SK-N-DZ (cell line): ENCODE measurements at regions not wholly inside any gene's neighbourhood (a gene's known extent, or its start where the extent isn't known, plus 50 kb on each side); places are given as distances from the start of the nearest gene placed in this dataset.
"Not testable (repeated sequence)": the region's sequence is repeated elsewhere in the genome, so short reads cannot be mapped to it uniquely, and the experiment has no call there.

Experiments used
- DNase-seq: peaks from one replicate; pipeline ENCODE4 v3.0.0-alpha.2; 2015; ENCODE audit warnings: low spot score

DNA sequence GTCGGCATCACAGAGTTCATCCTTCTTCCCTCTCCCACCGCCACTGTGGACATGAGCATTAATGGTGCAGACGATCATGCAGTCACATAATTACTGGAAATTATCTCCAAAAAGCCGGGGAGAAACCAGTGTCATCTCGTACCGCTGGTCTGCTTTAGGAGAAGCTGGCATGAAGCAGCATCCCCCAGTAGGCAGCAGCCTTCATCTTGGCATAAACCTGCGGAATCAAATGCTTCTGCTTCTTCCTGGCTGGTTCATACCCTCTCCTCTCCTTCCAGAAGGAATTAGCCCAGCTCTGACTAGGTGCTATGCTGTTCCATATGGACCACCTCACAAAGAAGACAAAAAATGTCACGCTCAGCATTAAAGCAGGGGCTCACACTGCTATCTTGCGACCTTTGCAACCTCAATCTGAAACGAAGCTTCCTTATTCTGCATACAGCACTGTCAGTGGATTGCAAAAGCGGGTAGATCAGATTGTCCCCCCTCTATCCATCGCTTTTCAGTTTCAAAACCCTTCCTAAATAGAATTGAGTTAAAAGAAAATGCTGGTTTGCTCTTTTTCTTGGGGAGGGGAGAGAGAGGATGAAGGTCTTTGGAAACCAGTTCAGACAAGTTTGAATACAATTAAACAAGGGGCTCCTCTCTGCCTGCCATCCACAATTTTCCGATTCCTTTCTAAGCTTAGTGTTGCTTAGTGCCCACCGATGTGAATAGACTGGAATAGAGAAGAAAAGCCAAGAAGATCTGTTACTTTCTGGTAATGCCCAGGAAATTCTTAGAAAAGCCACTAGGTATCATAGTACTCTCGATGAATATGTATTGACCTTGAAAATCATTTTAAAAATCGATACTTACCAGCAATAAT lies 212.1 kb upstream of the ZNF521 start:
- no peak for DNase-seq

DNA sequence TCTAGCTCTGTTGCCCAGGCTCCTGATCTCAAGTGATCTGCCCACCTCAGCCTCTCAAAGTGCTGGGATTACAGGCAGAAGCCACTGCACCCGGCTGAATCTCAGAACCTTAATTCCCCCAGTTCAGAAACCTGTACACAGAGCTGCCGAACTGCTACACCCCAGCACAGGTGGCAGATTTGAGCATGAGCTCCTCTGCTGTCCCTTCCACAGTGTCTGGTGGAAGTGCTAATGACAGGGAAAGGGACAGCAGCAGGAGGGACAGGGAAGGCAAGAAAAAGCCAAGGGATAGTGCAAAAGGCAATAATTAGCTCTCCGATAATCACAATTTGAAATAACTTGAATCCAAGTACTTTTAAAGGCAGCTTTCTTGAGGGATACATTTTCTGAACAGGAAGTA lies 211.4 kb upstream of the ZNF521 start:
- no peak for DNase-seq

DNA sequence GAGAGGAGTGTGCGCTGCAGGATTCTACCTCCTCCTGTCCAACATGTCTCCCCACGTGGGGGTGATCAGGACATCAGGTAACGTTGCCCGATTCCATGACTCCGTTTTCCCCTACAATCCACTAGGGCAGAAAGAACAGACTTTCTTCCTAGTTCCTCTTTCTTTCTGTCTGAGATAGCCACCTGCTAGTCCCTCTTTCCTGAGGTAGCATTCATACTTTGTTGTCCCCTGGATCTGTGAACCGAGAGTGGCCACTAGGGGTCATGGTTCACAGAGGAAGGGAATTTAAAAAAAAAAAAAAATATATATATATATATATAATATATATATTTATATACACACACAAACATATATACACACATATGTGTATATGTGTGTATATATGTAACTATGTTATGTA lies 210.0 kb upstream of the ZNF521 start:
- DNase-seq = peak; percentile 5

DNA sequence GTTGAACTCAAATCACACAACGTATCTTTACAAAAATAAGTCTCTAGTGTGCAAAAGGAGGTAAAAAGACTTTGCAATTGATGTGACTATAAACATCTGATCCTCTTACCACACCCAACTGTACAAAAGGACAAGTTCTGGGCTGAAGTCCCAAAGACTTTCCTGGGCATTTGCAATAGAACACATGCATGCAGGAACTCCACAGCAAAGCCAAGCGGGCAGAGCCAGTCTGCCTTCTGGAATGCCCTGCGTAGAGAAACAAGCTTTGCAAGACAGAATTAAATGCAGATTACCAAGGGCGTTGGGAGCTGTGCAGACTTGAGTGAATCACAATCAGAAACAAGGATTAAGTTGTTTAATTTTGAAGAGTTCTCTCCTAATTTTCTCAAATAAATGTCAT lies 208.4 kb upstream of the ZNF521 start:
- DNase-seq = no peak

DNA sequence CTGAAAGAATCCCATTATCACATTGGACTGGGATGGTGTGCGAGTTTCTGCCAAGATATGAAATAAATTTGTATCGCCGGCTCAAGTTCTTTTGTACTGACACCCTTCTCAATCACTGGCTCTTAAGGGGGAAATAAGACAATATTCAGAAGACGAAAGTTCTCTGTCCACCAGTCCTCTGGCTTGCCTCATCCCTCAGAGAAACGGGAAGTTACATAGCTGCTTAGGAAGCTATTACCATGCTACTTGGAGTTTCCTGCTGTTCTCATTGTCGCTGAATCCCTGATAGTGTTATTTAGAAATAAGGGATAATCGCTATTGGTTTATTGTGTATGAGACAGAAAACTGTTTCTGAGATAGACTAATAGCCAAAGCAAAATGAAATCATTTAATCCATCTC lies 205.0 kb upstream of the ZNF521 start:
- DNase-seq = no peak

DNA sequence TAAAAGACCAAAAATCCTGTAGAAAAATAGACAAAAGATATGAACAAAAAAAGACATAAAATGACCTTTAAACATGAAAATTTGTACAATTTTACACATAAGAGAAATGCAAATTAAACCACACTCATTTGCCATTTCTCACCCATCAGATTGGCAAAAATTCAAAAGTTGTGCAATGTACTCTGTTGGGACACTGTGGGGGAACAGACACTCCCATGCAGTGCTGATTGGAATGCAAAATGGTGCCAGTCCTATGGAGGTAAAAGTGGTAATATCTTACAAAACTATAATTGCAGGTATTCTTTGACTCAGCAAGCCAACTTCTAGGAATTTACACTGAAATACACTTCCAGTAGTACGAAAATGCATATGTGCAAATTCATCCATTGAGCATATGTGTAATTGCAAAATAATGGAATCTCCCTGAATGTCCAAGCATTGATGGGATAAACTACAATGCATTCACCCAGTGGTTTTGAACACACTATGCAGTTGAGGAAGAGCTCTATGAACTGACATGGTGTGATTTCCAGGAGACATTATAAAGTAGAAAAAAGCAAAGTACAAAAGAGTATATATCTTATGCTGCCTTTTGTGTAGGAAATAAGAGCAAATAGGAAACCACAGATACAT lies 201.8 kb upstream of the ZNF521 start:
- DNase-seq = no peak

DNA sequence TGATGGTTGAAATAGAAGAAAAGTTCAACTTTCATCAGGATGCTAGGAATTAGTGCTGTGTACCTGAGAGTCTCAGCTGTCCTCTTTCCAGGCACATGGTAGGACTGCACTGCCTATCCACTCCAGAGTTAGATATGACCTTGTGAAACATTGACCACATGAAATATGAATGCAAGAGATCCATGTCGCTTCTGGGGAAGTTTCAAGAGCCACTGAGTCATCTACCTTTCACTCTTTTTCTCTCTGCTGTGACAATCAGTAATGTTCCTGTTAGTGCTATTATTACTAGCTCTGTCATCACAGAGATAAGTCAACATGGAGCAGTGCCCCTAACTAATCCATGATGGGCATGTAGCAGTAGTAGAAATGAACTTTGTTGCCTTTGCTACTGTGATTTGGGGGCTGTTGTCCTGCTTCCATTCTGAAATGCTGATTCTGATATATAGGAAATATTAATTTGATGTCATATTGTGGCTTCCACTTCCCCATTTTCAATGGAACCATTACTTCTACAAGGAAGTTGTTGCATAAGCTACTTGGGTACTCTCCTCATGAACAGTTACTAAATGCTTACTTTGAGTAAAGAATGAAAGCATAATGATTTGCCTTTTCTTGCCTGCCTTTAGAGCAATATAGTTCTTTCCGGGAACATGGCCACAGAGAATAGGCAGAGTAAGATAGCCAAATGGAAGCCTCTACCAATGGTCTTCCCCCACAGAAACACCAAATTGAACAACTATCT lies 192.8 kb upstream of the ZNF521 start:
- DNase-seq = no peak

DNA sequence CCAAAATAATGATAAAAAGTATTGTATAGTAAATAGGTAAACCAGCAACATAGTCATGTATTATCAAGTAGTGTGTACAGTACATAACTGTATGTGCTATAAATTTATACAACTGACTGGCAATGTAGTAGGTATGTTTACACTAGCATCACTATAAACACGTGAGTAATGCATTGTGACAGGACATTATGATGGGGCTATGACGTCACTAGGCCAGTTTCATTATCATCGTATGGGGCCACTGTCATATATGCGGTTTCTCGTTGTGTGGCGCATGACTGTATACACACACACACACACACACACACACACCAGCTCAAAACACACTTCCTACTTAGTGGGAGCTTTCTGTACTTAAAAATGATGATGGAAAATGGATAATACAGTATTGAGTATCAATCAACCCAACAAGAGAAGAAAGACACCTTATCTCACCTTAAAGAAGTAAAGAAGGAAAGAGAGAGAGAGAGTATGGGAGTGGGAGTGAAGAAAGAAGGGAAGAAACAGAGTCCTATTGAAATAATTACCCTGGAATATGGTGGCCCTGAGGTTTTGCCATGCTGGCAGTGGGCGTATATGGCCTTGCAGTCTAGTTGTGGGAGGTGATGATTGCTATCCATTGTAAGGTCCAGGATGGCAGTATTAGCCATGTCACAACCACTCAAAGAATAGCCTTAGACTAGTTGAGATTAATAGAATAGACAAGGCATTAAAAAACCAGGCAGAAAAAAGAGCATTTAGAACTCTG lies 186.4 kb upstream of the ZNF521 start:
- no peak for DNase-seq

DNA sequence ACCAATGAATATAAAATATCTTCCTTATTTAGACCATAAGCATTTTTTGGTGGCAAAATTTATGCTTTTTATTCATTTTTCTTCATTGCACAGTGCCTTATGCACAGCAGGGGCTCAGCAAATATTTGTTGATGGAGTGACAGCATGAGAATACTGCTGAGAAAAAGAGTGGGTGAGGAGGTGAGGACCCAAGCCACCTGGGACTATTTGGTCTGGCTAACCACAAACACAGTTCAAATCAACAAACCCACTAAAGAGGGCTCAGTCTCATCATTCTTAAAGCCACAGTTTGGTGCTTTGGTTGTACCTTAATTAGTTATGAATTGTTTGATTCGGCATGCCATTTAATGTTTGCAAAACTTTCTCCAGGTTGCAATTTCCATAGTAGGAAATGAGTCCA lies 183.5 kb upstream of the ZNF521 start:
- no peak for DNase-seq

DNA sequence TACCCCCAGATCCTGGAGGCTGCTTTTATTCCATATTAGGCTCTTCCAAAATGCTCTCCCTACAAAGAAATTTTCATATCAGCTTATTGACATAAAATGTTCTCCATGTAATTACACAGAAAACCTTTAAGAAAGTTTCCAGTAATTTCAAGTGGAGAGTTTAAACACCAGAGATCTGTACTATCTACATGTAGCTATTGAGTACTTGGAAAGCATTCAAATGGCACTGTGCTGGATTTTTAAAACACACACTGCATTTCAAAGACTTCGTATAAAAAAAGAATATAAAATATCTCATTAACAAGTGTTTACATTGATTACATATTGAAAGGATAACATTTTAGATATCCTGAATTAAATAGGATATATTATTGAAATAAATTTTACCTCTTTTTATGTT lies 182.4 kb upstream of the ZNF521 start:
- DNase-seq = no peak

DNA sequence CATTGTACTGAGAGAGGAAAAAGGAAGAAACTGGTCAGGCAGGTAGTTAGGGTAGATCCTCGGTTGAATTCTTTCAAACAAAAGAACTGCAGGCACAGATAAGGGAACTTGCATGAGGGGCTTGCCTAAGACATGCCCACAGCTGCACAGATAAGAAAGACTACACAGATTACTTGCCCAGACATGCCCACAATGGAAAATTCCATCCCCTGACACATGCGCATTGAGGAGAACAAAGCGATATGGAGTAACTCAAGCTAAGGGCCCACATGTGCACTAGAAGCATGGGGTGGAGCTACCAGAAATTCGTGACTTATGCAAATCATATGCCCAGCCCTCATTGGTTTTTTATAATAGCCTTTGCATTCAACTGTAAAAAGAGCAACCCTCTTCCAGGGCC lies 181.3 kb upstream of the ZNF521 start:
- DNase-seq = no peak

DNA sequence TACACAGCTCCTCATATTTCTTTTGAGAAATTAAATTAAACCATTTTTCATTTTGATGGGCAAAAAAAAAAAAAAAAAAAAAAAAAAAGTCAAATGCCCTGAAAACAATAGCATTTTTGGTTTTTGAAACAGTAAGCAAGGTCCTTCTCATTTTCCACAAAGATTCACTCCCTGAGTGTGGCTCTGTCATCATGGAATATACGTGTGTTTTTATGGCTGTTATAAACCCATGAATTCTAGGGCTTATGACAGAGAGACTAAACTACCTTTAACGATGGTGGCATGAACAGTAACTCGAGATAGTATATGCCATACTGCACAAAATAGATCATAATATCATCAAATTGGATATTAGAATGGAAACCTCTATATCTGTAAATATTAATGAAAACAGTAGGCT lies 179.2 kb upstream of the ZNF521 start:
- DNase-seq = no peak

DNA sequence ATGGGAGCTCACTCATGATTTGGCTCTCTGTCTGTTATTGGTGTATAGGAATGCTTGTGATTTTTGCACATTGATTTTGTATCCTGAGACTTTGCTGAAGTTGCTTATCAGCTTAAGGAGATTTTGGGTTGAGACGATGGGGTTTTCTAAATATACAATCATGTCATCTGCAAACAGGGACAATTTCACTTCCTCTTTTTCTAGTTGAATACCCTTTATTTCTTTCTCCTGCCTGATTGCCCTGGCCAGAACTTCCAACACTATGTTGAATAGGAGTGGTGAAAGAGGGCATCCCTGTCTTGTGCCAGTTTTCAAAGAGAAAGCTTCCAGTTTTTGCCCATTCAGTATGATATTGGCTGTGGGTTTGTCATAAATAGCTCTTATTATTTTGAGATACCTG lies 173.8 kb upstream of the ZNF521 start:
- DNase-seq = not testable (repeated sequence)

DNA sequence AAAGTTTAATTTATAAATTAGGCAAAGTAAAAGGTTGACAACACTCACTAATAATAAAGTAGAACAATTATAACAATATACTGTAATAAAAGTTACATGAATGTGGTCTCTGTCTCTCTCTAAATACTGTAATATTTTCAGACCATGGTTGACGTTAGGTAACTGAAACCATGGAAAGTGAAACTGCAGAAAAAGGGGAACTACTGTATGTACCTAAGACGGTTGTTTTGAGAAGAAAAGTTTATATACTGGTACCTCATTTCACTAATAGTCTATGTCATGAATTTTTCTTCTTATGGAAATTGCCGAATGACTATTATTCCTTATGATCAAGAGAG lies 166.7 kb upstream of the ZNF521 start:
- DNase-seq = no peak

DNA sequence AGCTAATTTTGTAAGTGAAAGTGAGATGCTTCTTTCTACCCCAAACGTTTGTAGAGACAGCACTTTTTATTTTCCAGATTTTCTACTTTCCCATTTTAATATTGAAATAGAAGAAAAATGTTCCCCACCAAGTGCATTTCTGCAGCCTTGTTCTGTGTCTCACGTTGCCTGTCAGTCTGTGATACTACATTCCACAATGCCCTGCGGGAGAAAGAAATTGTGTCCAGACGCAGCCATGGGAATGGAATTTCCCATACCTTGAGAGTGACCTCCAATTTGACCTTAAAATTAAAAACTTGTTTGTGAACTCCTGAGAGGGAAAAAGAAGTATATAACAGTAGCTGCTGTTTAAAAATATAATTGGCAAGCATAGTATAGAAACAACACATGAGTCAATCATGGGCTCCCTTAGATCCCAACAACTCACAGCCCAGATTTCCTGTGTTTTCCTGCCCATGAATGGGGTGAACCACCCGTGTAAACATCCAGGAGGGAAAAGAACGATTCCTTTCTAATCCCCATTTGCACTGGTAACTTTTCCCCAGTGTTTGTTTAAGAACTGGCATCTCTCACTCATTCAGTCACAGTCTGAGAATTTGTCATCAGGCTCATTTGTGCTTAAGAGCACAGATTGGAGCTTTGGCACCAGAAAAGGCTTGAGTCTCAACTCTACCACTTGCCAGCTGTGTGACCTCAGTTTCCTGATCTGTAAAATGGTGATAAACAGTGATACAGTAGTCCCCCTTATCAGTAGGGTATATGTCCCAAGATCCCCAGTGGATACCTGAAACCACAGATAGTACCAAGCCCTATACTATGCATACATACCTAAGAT lies 166.1 kb upstream of the ZNF521 start:
- DNase-seq = no peak

DNA sequence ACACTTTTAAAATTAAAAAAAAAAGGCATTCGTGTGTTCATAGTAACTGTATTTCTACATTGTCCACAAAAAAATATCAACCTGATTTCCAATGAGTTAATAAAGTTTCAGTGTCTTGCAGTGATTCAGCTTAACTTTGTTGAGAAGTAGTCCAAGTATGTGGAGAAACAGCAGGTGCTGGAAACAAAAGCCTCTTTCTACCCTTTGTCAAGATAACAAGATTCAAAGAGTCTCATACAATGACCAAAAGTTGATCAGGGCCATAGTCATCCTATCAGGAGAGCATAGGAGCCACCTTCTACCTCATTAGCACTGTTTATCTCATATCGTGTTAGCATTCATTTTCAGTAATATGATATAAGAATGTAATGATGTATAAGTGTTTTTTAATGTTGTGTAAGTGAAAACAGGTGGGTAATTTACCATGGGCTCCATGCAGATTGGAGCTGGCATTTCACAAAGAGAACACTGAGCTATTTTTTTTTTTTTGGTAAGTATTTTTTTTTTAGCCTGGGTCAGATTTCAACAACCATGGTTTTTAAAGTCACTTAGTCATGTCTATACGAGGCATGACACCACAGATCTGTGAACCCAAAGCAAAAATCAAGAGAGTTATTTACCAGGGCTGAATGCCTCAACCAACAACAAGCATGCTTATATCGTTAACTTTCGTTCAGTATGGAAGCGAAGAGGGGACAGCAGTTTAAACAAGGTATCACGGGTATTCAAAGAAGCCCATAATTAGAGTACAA lies 165.0 kb upstream of the ZNF521 start:
- peak; percentile 10 for DNase-seq

DNA sequence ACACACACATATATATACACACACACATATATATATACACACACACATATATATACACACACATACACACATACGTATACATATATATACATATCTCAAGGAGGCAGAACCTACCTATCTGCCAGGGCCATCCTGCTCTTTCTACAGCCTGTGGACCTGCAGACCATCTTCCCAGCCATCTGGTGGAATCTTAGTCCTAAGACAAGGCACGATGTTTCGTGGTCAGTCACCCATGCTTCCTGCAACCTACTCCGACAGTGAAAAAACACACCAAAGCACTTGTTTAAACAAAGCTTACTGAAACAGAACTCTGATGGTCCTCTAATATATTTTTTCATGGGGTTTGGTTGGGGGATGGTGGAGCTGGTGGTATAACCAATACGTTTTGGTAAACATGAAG lies 164.2 kb upstream of the ZNF521 start:
- DNase-seq = no peak

DNA sequence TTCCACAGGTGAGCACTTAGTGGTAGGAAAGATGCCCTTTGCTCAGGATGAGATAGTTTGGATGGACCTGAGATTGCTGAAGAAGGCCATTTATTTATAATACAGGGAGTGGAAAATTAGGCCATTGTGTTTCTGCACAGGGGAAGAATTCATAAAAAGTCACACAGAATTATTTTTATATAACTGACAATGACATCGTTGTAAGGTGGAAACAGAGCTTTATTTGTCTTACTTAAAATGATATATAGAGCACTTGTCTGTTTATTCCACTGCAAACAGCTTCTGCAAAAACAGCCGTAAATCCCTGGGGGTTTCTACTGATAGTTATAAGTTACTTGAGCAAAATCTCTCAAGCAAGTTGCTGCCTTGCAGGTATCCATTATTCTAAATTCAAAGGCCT lies 158.1 kb upstream of the ZNF521 start:
- no peak for DNase-seq

DNA sequence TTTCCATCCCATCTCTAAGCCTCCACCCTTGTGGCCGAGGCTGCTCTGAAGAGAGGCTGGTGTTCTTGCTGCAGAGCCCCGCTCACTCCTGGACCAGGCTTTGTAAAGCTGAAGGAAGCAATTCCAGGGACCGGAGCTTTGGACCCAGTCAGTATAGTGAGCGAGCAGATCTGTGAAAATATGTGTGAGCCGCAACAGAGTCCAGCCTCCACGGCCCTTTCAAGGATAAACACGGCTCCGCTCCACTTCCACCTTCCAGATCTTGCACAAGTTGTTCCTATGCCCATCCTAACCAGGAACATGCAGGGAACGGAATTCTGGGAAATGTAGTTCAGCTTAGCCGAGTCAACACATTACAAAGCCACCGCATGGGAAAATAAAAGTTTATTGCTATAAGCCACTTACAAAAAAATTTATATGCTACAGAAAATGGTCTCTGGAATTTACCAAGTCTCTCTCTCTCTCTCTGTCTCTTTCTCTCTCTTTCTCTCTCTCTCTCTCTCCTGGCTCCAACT lies 151.7 kb upstream of the ZNF521 start:
- peak; percentile 78 for DNase-seq

DNA sequence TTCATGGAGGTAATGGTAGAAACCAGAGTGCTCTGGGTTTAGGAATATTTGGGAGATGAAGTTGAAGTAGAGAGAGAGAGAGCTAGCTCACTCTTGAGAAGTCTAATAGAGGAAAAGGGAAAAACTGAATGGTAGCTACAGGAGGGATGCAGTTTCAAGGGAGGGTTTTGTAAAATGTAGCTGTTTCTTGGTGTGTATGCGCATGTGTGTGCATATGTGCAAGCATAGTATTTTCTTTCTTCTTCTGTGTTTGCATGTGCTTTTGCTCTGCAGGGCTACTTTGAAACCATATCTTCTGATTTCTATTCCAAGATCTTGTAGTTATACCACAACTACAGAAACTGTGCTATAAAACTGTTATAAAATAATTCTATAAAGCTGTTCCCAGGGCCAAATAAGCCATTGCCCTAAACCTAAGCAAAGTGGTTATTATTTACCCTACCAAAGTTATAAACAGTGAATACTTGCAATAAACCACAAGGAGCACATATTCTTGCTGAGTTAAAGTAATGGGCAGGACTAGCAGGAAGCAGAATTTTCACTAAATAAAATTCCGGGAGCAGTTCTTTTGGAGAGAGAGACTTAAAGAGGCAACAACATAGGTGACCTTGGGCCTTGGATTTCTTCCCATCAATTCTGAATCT lies 145.3 kb upstream of the ZNF521 start:
- no peak for DNase-seq
